Bronchial epithelial cell (primary cell): ENCODE measurements at regions not wholly inside any gene's neighbourhood (a gene's known extent, or its start where the extent isn't known, plus 50 kb on each side); places are given as distances from the start of the nearest gene placed in this dataset.

Experiments
- DNase-seq: peaks from one replicate; pipeline ENCODE4 v3.0.0-alpha.2; 2010; ENCODE audit warnings: low read depth
- FAIRE-seq: peaks from 2 replicates; lab custom pipeline; 2011; peaks lifted over from hg19 to GRCh38; lab: Jason Lieb, UNC
- H3K27me3 ChIP-seq: 2 replicates; pipeline ENCODE4 v1.5.1; 2011; ENCODE audit warnings: low read length; ENCODE audit not compliant: control insufficient read depth, insufficient read depth
- H3K36me3 ChIP-seq: 2 replicates; pipeline ENCODE4 v1.5.1; 2011; ENCODE audit warnings: low read length; ENCODE audit not compliant: control insufficient read depth, insufficient read depth
- H3K4me3 ChIP-seq: 2 replicates; pipeline ENCODE4 v1.5.1; 2011; ENCODE audit warnings: mild to moderate bottlenecking, low read depth, low read length, control low read depth
- CTCF ChIP-seq: IDR thresholded peaks from 2 replicates; pipeline ENCODE4 v1.5.1; 2011; ENCODE audit warnings: mild to moderate bottlenecking, moderate library complexity, low read length, control low read depth, inconsistent platforms; ENCODE audit not compliant: insufficient read depth, severe bottlenecking

GRCh38 chr2:219998714-219999227 is 371.3 kb downstream of the SLC4A3 start:
- Histone ChIP-seq H3K36me3 (no peaks in the 10 kb centered on the region), H3K27me3 (no peaks in the 10 kb centered on the region), H3K4me3 (no peak overlapping the region)
- FAIRE-seq (no peak), DNase-seq (no peak)
- TF ChIP-seq CTCF: no peak

GRCh38 chr2:220000080-220000479 is 372.6 kb downstream of the SLC4A3 start:
- TF ChIP-seq CTCF: no peak
- FAIRE-seq: peak; percentile 40

GRCh38 chr2:220000586-220000985 is 373.2 kb downstream of the SLC4A3 start:
- FAIRE-seq (no peak), DNase-seq (no peak)
- TF ChIP-seq CTCF: no peak
- Histone ChIP-seq H3K36me3 (no peaks in the 10 kb centered on the region), H3K27me3 (no peaks in the 10 kb centered on the region), H3K4me3 (no peak overlapping the region)

More at GRCh38 chr2:220000080-220000479, 372.6 kb downstream of the SLC4A3 start:
- Histone ChIP-seq H3K27me3 (no peaks in the 10 kb centered on the region), H3K4me3 (no peak overlapping the region), H3K36me3 (no peaks in the 10 kb centered on the region)
- no peak for DNase-seq

GRCh38 chr2:220001751-220002150 is 374.3 kb downstream of the SLC4A3 start:
- FAIRE-seq (no peak), DNase-seq (no peak)
- H3K36me3 ChIP-seq: no peaks in the 10 kb centered on the region
- H3K4me3 ChIP-seq: no peak overlapping the region
- TF ChIP-seq CTCF: no peak
- H3K27me3 ChIP-seq: no peaks in the 10 kb centered on the region

GRCh38 chr2:220002251-220002650 is 374.8 kb downstream of the SLC4A3 start:
- Histone ChIP-seq H3K4me3 (no peak overlapping the region), H3K27me3 (no peaks in the 10 kb centered on the region), H3K36me3 (no peaks in the 10 kb centered on the region)
- FAIRE-seq: no peak
- TF ChIP-seq CTCF: no peak
- DNase-seq: no peak

- Histone ChIP-seq H3K36me3 (no peaks in the 10 kb centered on the region), H3K4me3 (no peak overlapping the region), H3K27me3 (no peaks in the 10 kb centered on the region)
- DNase-seq: no peak
- no peak for FAIRE-seq
- no peak for TF ChIP-seq CTCF
These were observed 375.3 kb downstream of the SLC4A3 start for GRCh38 chr2:220002699-220003098.
